Loucy (cell line): ENCODE measurements at regions not wholly inside any gene's neighbourhood (a gene's known extent, or its start where the extent isn't known, plus 50 kb on each side); places are given as distances from the start of the nearest gene placed in this dataset.

Experiments used
- CTCF ChIP-seq: fragments of 200-600 bp; sonication (generic); conservative IDR thresholded peaks from 2 replicates; pipeline ENCODE4 v1.5.1; 2014; ENCODE audit warnings: mild to moderate bottlenecking, antibody characterized with exemption, low read length
- EZH2phosphoT487 ChIP-seq: fragments of 200-600 bp; IDR thresholded peaks from 2 replicates; pipeline ENCODE4 v1.6.1; 2018; ENCODE audit warnings: antibody characterized with exemption, mild to moderate bottlenecking, moderate library complexity, borderline replicate concordance

- TF ChIP-seq CTCF: no peak
- TF ChIP-seq EZH2phosphoT487: no peak
These were observed 79.1 kb downstream of the VCPKMT start for GRCh38 chr14:50037240-50037639.
